Stromal cell of bone marrow (primary cell): ENCODE measurements at regions not wholly inside any gene's neighbourhood (a gene's known extent, or its start where the extent isn't known, plus 50 kb on each side); places are given as distances from the start of the nearest gene placed in this dataset.
A peak's percentile ranks its signal among the peaks of the same experiment; 100 is the strongest.
"Not testable (repeated sequence)": the region's sequence is repeated elsewhere in the genome, so short reads cannot be mapped to it uniquely, and the experiment has no call there.

Experiments
- DNase-seq: peaks from one replicate; pipeline ENCODE4 v3.0.0-alpha.2; 2012; ENCODE audit warnings: low read depth

- DNase-seq, result no peak
Measured at GRCh38 chr6:27623103-27623502, 150.2 kb upstream of the ZNF184 start.

- no peak for DNase-seq
Measured at GRCh38 chr6:27619436-27619835, 146.5 kb upstream of the ZNF184 start.

GRCh38 chr6:27617700-27618689 lies 145.1 kb upstream of the ZNF184 start:
- DNase-seq, result no peak

- no peak for DNase-seq
Measured at GRCh38 chr6:27617046-27617687, 144.3 kb upstream of the ZNF184 start.

GRCh38 chr6:27616328-27617045 lies 143.6 kb upstream of the ZNF184 start:
- DNase-seq, result no peak

- DNase-seq, result no peak
Measured at GRCh38 chr6:27611451-27611850, 138.5 kb upstream of the ZNF184 start.

GRCh38 chr6:27608916-27609883 lies 136.3 kb upstream of the ZNF184 start:
- DNase-seq, result peak; percentile 40

GRCh38 chr6:27605401-27606342 lies 132.8 kb upstream of the ZNF184 start:
- no peak for DNase-seq

- no peak for DNase-seq
Measured at GRCh38 chr6:27604986-27605385, 132.1 kb upstream of the ZNF184 start.

GRCh38 chr6:27601668-27602254 lies 128.9 kb upstream of the ZNF184 start:
- DNase-seq, result no peak

GRCh38 chr6:27599859-27600532 lies 127.1 kb upstream of the ZNF184 start:
- no peak for DNase-seq

- not testable (repeated sequence) for DNase-seq
Measured at GRCh38 chr6:27597031-27597567, 124.2 kb upstream of the ZNF184 start.

- DNase-seq, result no peak
Measured at GRCh38 chr6:27593861-27594260, 121.0 kb upstream of the ZNF184 start.

GRCh38 chr6:27593200-27593818 lies 120.4 kb upstream of the ZNF184 start:
- no peak for DNase-seq

GRCh38 chr6:27592481-27593199 lies 119.7 kb upstream of the ZNF184 start:
- no peak for DNase-seq

- DNase-seq, result no peak
Measured at GRCh38 chr6:27591699-27592480, 119.0 kb upstream of the ZNF184 start.

- DNase-seq, result not testable (repeated sequence)
Measured at GRCh38 chr6:27585316-27585715, 112.4 kb upstream of the ZNF184 start.
